ENCODE measurements at regions not wholly inside any gene's neighbourhood (a gene's known extent, or its start where the extent isn't known, plus 50 kb on each side); places are given as distances from the start of the nearest gene placed in this dataset.

- TF ChIP-seq EZH2 (IDR thresholded peaks at IDR 0.05; ENCODE audit: low read length) (no peak), CTCF (optimal IDR thresholded peaks at IDR 0.05 in 1 of 3, IDR thresholded peaks at IDR 0.05 in 1 of 3, conservative IDR thresholded peaks at IDR 0.05 in 1 of 3; ENCODE audit: extremely low read depth in 1 of 3, insufficient read depth in 2 of 3, low read length in 3 of 3) (no peak)
- Histone ChIP-seq H3K4me2 (ENCODE audit: control insufficient read depth, extremely low read depth, insufficient read depth, low read depth, low read length) (no peak overlapping the region), H3K27me3 (ENCODE audit: control insufficient read depth, extremely low read depth, insufficient read depth, low read length) (no peaks in the 10 kb centered on the region), H3K4me1 (ENCODE audit: control insufficient read depth, extremely low read depth, insufficient read depth, low read length) (no peaks in the 10 kb centered on the region), H3K4me3 (ENCODE audit: control insufficient read depth in 2 of 3, extremely low read depth in 1 of 3, insufficient read depth in 2 of 3, low read depth in 1 of 3, low read length in 3 of 3) (no peak overlapping the region), H3K9me1 (ENCODE audit: control insufficient read depth, extremely low read depth, insufficient read depth, low read length) (no peaks in the 10 kb centered on the region), H3K9ac (ENCODE audit: control insufficient read depth, extremely low read depth, insufficient read depth, low read length) (no peak overlapping the region), H3K9me3 (ENCODE audit: control insufficient read depth, low read depth, low read length) (no peaks in the 10 kb centered on the region), H2AFZ (ENCODE audit: control insufficient read depth, low read length) (no peak overlapping the region), H3K27ac (ENCODE audit: control insufficient read depth, insufficient read depth, low read length) (no peak overlapping the region), H3K79me2 (ENCODE audit: control insufficient read depth, insufficient read depth, low read length) (no peaks in the 10 kb centered on the region), H4K20me1 (ENCODE audit: control insufficient read depth, extremely low read depth, insufficient read depth, low read length) (no peaks in the 10 kb centered on the region), H3K36me3 (ENCODE audit: control insufficient read depth in 2 of 2, extremely low read depth in 1 of 2, insufficient read depth in 2 of 2, low read length in 2 of 2) (no peaks in the 10 kb centered on the region)
- FAIRE-seq (no peak), DNase-seq (ENCODE audit: low read depth, low spot score) (no peak)
- dilution Hi-C loops (cut with MboI; ENCODE audit: extremely low pct_ligation_motif_present, low sequenced_read_pairs), result no loop called here
Measured at GRCh38 chr13:47288546-47288945, 391.7 kb upstream of the HTR2A start.

DNA sequence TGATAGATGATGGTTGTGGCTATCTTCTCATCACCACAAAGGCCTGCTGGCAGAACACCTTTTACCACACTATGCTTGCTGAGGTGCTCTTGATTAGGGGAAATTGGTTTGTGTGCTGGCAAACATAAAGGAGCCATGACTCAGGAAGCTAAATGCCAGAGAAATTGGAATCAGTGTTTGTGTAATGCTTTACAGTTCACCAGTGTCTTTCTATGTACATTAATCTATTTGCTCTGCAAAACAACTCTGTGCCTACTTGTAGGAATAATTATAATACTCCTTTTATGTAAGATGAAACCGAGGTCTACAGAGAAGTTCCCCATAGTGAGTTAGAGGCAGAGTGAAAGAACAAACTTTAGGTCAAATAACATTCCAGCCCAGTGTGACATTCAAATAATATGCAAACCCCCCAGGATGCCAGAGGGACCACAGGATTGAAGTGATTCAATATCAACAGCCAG lies 390.5 kb upstream of the HTR2A start:
- H3K9me3 ChIP-seq (ENCODE audit: control insufficient read depth, low read depth, low read length), result no peaks in the 10 kb centered on the region
- H3K4me2 ChIP-seq (ENCODE audit: control insufficient read depth, extremely low read depth, insufficient read depth, low read depth, low read length), result no peak overlapping the region
- no peaks in the 10 kb centered on the region for H3K36me3 ChIP-seq (ENCODE audit: control insufficient read depth in 2 of 2, extremely low read depth in 1 of 2, insufficient read depth in 2 of 2, low read length in 2 of 2)
- H3K9ac ChIP-seq (ENCODE audit: control insufficient read depth, extremely low read depth, insufficient read depth, low read length), result no peak overlapping the region
- TF ChIP-seq CTCF (optimal IDR thresholded peaks at IDR 0.05 in 1 of 3, IDR thresholded peaks at IDR 0.05 in 1 of 3, conservative IDR thresholded peaks at IDR 0.05 in 1 of 3; ENCODE audit: extremely low read depth in 1 of 3, insufficient read depth in 2 of 3, low read length in 3 of 3) (no peak), EZH2 (IDR thresholded peaks at IDR 0.05; ENCODE audit: low read length) (no peak)
- H3K27ac ChIP-seq (ENCODE audit: control insufficient read depth, insufficient read depth, low read length), result no peak overlapping the region
- FAIRE-seq (no peak), DNase-seq (ENCODE audit: low read depth, low spot score) (no peak)
- H3K27me3 ChIP-seq (ENCODE audit: control insufficient read depth, extremely low read depth, insufficient read depth, low read length), result no peaks in the 10 kb centered on the region
- no peak overlapping the region for H3K4me3 ChIP-seq (ENCODE audit: control insufficient read depth in 2 of 3, extremely low read depth in 1 of 3, insufficient read depth in 2 of 3, low read depth in 1 of 3, low read length in 3 of 3)
- no peaks in the 10 kb centered on the region for H4K20me1 ChIP-seq (ENCODE audit: control insufficient read depth, extremely low read depth, insufficient read depth, low read length)
- no peak overlapping the region for H2AFZ ChIP-seq (ENCODE audit: control insufficient read depth, low read length)
- H3K4me1 ChIP-seq (ENCODE audit: control insufficient read depth, extremely low read depth, insufficient read depth, low read length), result no peaks in the 10 kb centered on the region
- no peaks in the 10 kb centered on the region for H3K79me2 ChIP-seq (ENCODE audit: control insufficient read depth, insufficient read depth, low read length)
- no peaks in the 10 kb centered on the region for H3K9me1 ChIP-seq (ENCODE audit: control insufficient read depth, extremely low read depth, insufficient read depth, low read length)
- dilution Hi-C loops (cut with MboI; ENCODE audit: extremely low pct_ligation_motif_present, low sequenced_read_pairs), result no loop called here
